LNCAP (cell line): ENCODE measurements at regions not wholly inside any gene's neighbourhood (a gene's known extent, or its start where the extent isn't known, plus 50 kb on each side); places are given as distances from the start of the nearest gene placed in this dataset.

Experiments
- TF ChIP-seq, protein P1 (sequence below): fragments of 450-650 bp; IDR thresholded peaks from 2 replicates; pipeline ENCODE4 v1.5.1; 2017; ENCODE audit warnings: mild to moderate bottlenecking

DNA sequence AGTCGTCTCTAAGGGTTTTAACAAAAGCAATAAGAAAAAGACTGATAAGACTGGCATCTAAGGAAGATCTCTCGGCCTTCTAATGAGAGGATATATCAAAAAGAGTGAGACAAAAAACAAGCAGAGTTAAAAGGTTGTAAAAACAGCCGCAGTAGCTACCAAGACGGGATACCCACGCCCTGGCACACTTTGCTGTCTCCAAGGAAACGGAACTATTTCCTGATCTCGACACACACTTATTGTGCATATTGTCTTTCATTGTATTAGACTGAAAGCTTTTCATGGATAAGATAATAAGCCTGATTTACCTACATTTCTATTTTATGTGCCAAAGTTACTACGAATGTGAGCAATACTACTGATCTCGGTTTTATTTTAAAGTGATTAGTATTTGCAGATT is 161.5 kb upstream of the MCTP2 start:
- TF ChIP-seq, protein P1, sequence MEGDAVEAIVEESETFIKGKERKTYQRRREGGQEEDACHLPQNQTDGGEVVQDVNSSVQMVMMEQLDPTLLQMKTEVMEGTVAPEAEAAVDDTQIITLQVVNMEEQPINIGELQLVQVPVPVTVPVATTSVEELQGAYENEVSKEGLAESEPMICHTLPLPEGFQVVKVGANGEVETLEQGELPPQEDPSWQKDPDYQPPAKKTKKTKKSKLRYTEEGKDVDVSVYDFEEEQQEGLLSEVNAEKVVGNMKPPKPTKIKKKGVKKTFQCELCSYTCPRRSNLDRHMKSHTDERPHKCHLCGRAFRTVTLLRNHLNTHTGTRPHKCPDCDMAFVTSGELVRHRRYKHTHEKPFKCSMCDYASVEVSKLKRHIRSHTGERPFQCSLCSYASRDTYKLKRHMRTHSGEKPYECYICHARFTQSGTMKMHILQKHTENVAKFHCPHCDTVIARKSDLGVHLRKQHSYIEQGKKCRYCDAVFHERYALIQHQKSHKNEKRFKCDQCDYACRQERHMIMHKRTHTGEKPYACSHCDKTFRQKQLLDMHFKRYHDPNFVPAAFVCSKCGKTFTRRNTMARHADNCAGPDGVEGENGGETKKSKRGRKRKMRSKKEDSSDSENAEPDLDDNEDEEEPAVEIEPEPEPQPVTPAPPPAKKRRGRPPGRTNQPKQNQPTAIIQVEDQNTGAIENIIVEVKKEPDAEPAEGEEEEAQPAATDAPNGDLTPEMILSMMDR, result no peak

GRCh38 chr15:94066811-94067210 is 164.6 kb upstream of the MCTP2 start:
- TF ChIP-seq, protein P1, result no peak

DNA sequence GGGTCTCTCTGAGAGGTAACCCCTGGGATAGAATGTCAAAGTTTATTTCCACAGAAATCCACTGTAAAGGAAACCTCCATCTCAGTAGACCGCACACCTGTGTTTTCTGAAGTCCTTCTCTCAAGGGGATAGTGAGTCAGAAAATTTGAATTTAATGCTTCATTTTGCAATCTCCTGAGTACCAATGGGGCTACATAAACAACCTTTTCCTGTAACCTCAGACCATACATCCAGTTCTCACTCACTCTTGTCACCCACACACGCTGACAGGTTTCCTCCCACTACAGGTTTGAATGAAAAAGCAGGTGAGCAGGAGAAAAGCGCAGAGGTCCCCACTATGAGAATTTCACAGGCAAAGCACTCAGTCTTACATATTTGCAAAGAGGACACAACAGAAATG is 165.3 kb upstream of the MCTP2 start:
- TF ChIP-seq, protein P1, result no peak

DNA sequence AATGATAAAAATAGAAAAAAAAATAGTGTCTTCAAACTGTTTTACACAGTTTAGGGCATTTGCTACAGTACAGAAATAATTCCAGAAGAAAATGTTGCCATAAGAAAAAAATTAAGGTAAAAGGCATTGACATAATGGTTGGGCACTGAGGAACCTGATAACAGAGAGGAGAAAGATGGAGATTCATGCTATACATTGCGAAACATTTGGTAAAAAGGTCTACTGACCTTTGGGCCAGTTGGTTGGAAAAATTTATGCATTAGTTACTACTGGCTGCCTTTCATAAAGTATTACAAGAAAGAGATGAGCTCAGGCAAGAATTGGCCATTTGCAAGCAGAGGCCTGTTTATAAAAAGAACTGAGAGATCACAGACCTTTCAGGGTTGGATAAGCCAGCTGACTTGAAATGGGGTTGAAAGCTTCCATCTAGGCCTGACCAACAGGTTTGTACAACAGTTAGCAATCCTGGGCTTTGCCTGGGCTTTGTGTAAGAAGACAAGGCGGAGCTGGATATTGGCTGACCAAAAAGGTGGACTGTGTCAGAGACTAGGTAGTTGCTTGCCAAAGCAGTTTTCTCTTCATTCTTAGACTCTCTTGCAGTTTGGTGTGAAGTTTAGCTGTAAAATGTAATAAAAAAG is 166.6 kb upstream of the MCTP2 start:
- TF ChIP-seq, protein P1, result no peak

DNA sequence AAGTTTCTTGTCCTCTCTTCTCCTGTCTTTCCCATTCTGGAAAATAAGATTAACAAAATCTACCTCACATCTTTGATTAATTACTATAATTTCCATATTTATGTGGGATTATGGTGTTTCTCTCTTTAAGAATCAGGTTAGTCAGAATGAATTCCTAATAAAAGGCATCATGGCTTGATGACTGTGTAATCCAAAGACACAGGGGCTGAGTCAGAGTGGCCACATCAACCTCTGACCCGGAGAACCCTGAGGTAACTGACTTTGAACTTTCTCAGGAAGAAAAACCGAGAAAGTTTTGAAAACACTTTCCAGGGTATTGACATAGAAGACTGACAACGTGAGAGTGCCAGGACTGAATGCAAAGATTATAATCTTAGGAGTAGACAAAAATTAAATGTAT is 170.3 kb upstream of the MCTP2 start:
- TF ChIP-seq, protein P1, result no peak

DNA sequence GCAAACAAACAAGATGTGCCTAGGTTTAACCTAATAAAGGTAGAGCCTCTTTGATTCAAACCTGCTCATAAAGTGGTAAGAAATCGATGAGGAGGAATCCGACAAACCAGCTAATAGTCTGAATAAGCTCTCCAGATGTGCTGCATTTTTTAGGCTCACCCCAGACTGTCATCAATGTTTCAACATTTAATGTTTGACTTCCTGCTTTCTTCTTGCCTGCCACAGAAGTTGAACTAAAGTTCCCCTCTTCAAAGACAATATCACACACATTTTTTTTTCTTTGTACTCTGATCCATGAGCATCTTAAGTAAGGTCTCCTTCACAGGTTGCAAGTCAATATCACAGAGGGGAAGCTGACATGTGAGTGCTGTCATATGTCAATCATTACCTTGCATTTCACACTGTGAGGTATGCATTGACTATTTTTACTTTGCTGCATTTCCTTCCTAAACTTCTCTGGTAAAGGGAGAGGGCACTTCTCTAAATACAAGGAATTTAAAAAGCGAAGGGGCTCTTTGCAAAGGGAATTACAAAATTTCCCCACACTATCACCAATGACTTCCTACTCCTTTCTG is 172.3 kb upstream of the MCTP2 start:
- TF ChIP-seq, protein P1, result no peak

DNA sequence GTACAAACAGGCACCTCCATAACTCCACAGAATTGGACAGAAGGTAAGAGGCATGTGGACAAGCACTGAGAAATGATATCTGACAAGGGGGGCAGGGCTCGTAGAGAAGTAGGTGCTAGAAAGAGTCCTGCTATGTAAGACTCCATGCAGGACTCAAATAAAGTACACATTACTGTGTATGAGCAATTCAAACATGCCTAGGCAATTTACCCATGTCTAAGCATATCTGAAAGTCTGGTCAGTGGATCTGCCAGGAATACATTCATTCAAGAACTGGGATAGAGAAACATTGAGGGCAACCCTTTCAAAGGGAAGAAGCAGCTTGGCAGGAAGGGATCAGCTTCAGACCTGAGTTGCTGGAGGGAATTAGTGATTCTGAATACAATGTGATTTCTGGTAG is 174.1 kb upstream of the MCTP2 start:
- TF ChIP-seq, protein P1, result no peak

GRCh38 chr15:94056314-94056713 is 175.0 kb upstream of the MCTP2 start:
- TF ChIP-seq, protein P1, result no peak
